SJSA1 (cell line): ENCODE measurements at regions not wholly inside any gene's neighbourhood (a gene's known extent, or its start where the extent isn't known, plus 50 kb on each side); places are given as distances from the start of the nearest gene placed in this dataset.

ENCODE experiments used
- DNase-seq, 2 experiments: peaks; one replicate each; pipeline ENCODE4 v3.0.0-alpha.2; 2015 to 2020; ENCODE audit warnings: low spot score in 2 of 2, low read depth in 1 of 2
- H3K27ac ChIP-seq: fragments of 250-450 bp; sonication (Bioruptor Pico); 2 replicates; pipeline ENCODE4 v1.5.1; 2020; ENCODE audit warnings: mild to moderate bottlenecking, moderate library complexity
- H3K27me3 ChIP-seq: fragments of 250-450 bp; sonication (Bioruptor Pico); replicated peaks from 2 replicates; pipeline ENCODE4 v1.5.1; 2020; ENCODE audit warnings: mild to moderate bottlenecking, moderate library complexity
- H3K36me3 ChIP-seq: fragments of 250-450 bp; sonication (Bioruptor Pico); 2 replicates; pipeline ENCODE4 v1.5.1; 2020; ENCODE audit warnings: mild to moderate bottlenecking
- H3K4me1 ChIP-seq: fragments of 250-450 bp; sonication (Bioruptor Pico); replicated peaks from 2 replicates; pipeline ENCODE4 v1.6.1; 2021; ENCODE audit warnings: mild to moderate bottlenecking
- H3K4me3 ChIP-seq: fragments of 250-450 bp; sonication (Bioruptor Pico); 2 replicates; pipeline ENCODE4 v1.5.1; 2020; ENCODE audit warnings: mild to moderate bottlenecking
- H3K9me3 ChIP-seq: fragments of 250-450 bp; sonication (Bioruptor Pico); replicated peaks from 2 replicates; pipeline ENCODE4 v1.5.1; 2020; ENCODE audit warnings: mild to moderate bottlenecking

GRCh38 chr10:118407777-118408176 is 65.7 kb upstream of the FAM204A start:
- Histone ChIP-seq H3K27ac (no peak overlapping the region), H3K27me3 (peaks cover 16% of the 10 kb centered on the region), H3K9me3 (no peaks in the 10 kb centered on the region), H3K36me3 (no peaks in the 10 kb centered on the region), H3K4me1 (no peaks in the 10 kb centered on the region), H3K4me3 (no peak overlapping the region)
- no peak for DNase-seq

DNA sequence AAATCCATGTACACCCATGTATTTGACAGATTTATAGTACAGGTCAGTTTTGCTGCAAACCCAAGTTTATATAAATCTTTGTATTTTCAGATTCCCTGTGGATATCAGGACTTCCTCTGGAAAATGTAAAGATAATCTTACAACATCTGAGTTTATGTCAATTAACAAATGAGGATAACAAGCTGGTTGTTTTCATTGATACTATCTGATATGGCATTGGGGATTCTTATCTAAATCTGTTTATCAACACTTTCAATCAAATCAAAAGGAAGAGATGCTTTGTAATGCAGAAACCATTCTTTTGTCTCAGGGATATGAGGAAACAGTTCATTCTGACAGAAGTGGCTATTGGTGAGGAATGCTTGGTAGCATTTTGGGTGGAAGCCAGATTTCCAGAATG is 64.9 kb upstream of the FAM204A start:
- no peak for DNase-seq
- Histone ChIP-seq H3K4me3 (no peak overlapping the region), H3K4me1 (no peaks in the 10 kb centered on the region), H3K9me3 (no peaks in the 10 kb centered on the region), H3K27ac (no peak overlapping the region), H3K27me3 (peaks cover 16% of the 10 kb centered on the region), H3K36me3 (no peaks in the 10 kb centered on the region)

- Histone ChIP-seq H3K27ac (no peak overlapping the region), H3K9me3 (no peaks in the 10 kb centered on the region), H3K27me3 (peaks cover 12% of the 10 kb centered on the region), H3K4me1 (no peaks in the 10 kb centered on the region), H3K4me3 (no peak overlapping the region), H3K36me3 (no peaks in the 10 kb centered on the region)
- no peak for DNase-seq
These were observed 63.8 kb upstream of the FAM204A start for GRCh38 chr10:118405928-118406327.

GRCh38 chr10:118403967-118404366 is 61.8 kb upstream of the FAM204A start:
- DNase-seq = no peak
- Histone ChIP-seq H3K27me3 (peaks cover 12% of the 10 kb centered on the region), H3K36me3 (no peaks in the 10 kb centered on the region), H3K4me3 (no peak overlapping the region), H3K9me3 (no peaks in the 10 kb centered on the region), H3K27ac (no peak overlapping the region), H3K4me1 (no peaks in the 10 kb centered on the region)

GRCh38 chr10:118401708-118402193 is 59.6 kb upstream of the FAM204A start:
- no peaks in the 10 kb centered on the region for H3K9me3 ChIP-seq
- H3K36me3 ChIP-seq = no peaks in the 10 kb centered on the region
- peaks cover 13% of the 10 kb centered on the region for H3K27me3 ChIP-seq
- no peak overlapping the region for H3K4me3 ChIP-seq
- DNase-seq = no peak
- H3K27ac ChIP-seq = no peak overlapping the region
- no peaks in the 10 kb centered on the region for H3K4me1 ChIP-seq

DNA sequence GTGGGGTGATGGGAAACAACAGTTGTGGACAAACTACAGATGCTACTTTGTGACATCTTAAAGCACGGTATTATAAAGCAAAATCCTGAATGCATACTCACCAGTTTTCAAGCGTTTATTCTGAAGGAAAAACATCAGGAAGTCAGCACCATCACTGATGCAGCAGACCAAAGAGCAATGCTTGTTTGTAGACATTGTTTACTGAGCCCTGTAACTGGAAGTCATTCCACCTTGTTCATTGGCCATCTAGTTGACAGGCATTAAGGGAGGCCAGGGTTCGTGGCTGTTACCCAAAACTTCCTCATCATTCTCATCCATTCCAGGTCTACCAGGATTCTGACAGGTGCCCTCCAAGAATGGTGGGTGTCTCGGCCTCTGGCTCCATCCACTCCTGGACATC is 55.3 kb upstream of the FAM204A start:
- H3K4me1 ChIP-seq = no peaks in the 10 kb centered on the region
- peaks cover 4% of the 10 kb centered on the region; the same call in 1 of the 2 replicates for H3K27me3 ChIP-seq
- no peaks in the 10 kb centered on the region for H3K36me3 ChIP-seq
- DNase-seq = no peak
- H3K27ac ChIP-seq = no peak overlapping the region
- no peaks in the 10 kb centered on the region for H3K9me3 ChIP-seq
- no peak overlapping the region for H3K4me3 ChIP-seq

- Histone ChIP-seq H3K4me1 (no peaks in the 10 kb centered on the region), H3K36me3 (no peaks in the 10 kb centered on the region), H3K27ac (no peak overlapping the region), H3K9me3 (peaks cover under 1% of the 10 kb centered on the region; the same call in 1 of the 2 replicates), H3K27me3 (peaks cover 4% of the 10 kb centered on the region; the same call in 1 of the 2 replicates), H3K4me3 (no peak overlapping the region)
- no peak for DNase-seq
These were observed 53.8 kb upstream of the FAM204A start for GRCh38 chr10:118395947-118396346.

DNA sequence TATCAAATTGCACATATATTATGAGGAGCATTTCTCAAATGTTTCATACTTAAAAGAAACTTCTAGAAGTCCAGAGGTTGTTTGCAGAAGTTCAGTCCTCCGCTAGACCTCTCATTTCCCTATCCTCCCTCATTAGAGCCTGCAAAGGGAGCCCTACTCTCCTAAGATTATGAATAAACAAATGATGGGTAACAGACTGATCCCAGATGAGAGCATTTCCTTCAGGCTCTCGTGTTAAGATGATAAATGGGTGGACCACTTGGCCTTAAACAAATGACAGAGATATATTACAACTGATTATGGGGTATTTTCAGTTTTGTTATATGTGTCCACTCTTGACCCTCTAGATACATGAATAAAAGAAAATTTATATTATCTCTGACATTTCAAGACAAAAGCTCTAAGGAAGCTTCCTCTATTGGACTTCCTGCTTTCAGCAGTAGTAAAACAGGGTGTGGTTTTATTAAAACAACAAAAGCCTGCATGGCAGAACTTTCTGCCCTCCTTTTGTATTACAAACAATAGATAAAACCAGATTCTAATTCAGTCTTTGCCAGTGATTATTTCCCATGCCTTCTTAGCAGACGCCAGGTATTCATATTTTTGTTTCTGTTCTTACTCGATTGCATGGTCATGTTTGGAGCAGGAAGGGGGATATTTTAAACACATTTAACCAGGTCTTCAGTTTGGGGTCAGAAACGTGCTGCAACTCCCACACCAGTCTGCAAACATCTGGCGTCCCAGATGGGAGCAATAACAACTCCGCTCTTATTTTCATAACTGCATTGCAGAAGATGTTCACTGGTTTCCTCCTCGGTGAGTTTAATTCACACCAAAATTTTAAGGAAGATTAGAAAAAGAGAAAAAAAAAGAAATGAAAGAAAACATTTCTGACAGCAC is 52.4 kb upstream of the FAM204A start:
- H3K36me3 ChIP-seq = no peaks in the 10 kb centered on the region
- H3K27ac ChIP-seq = no peak overlapping the region
- no peak overlapping the region for H3K4me3 ChIP-seq
- peaks cover 4% of the 10 kb centered on the region; the same call in 1 of the 2 replicates for H3K27me3 ChIP-seq
- H3K4me1 ChIP-seq = no peaks in the 10 kb centered on the region
- no peak for DNase-seq
- peaks cover 3% of the 10 kb centered on the region; the same call in 1 of the 2 replicates for H3K9me3 ChIP-seq

- Histone ChIP-seq H3K9me3 (peaks cover 3% of the 10 kb centered on the region; the same call in 1 of the 2 replicates), H3K27ac (no peak overlapping the region), H3K36me3 (no peaks in the 10 kb centered on the region), H3K4me1 (no peaks in the 10 kb centered on the region), H3K4me3 (no peak overlapping the region), H3K27me3 (no peaks in the 10 kb centered on the region; the same call in 1 of the 2 replicates)
- DNase-seq = no peak
These were observed 50.6 kb upstream of the FAM204A start for GRCh38 chr10:118392761-118393160.
